GM23248 (cell line): ENCODE measurements at regions not wholly inside any gene's neighbourhood (a gene's known extent, or its start where the extent isn't known, plus 50 kb on each side); places are given as distances from the start of the nearest gene placed in this dataset.

Experiments used
- EZH2 ChIP-seq: fragments of 200-600 bp; sonication (generic); IDR thresholded peaks from 2 replicates; pipeline ENCODE4 v1.6.1; 2018; ENCODE audit warnings: antibody characterized with exemption, mild to moderate bottlenecking; ENCODE audit not compliant: insufficient read depth, poor library complexity, severe bottlenecking
- EZH2phosphoT487 ChIP-seq: fragments of 200-600 bp; sonication (generic); IDR thresholded peaks from 2 replicates; pipeline ENCODE4 v1.6.1; 2018; ENCODE audit warnings: antibody characterized with exemption, moderate library complexity, mild to moderate bottlenecking, low read depth; ENCODE audit not compliant: insufficient read depth

- TF ChIP-seq EZH2, result no peak
- TF ChIP-seq EZH2phosphoT487, result no peak
Measured at GRCh38 chr12:131586761-131587160, 124.1 kb upstream of the SFSWAP start.
